ENCODE measurements at regions not wholly inside any gene's neighbourhood (a gene's known extent, or its start where the extent isn't known, plus 50 kb on each side); places are given as distances from the start of the nearest gene placed in this dataset.

GRCh38 chr15:96585484-96586386, 255.2 kb downstream of the NR2F2 start:
- H3K79me2 ChIP-seq (ENCODE audit: insufficient read depth, low read length) = no peaks in the 10 kb centered on the region
- H3K27ac ChIP-seq (ENCODE audit: extremely low read length, insufficient read depth, low read length) = no peak overlapping the region
- CTCF ChIA-PET (ENCODE audit: low intra/inter-chr PET ratio, low total read pairs) = no interaction called here
- no peak for ATAC-seq
- no peak overlapping the region for H2AFZ ChIP-seq (ENCODE audit: low read length)
- H3K27me3 ChIP-seq (ENCODE audit: control insufficient read depth in 1 of 2, insufficient read depth in 2 of 2, low read length in 2 of 2) = no peaks in the 10 kb centered on the region; a peak in 1 of 5 replicates
- 39% methylated on average over 9 of the region's 9 CpGs for WGBS (ENCODE audit: low lambda C conversion rate)
- no peaks in the 10 kb centered on the region for H4K20me1 ChIP-seq (ENCODE audit: insufficient read depth, low read length)
- no peaks in the 10 kb centered on the region for H3K9me3 ChIP-seq (ENCODE audit: low read length)
- no peak for TF ChIP-seq CENPT (CRISPR knock-in tag; IDR thresholded peaks at IDR 0.05; ENCODE audit: low read depth)
- no peak for TF ChIP-seq MTF2 (CRISPR knock-in tag; IDR thresholded peaks at IDR 0.05; ENCODE audit: borderline replicate concordance)
- peak; percentile 16; the same call in 1 of the 2 replicates for TF ChIP-seq PATZ1 (CRISPR knock-in tag; IDR thresholded peaks at IDR 0.05)
- H3K4me2 ChIP-seq (ENCODE audit: low read depth, low read length) = no peak overlapping the region
- POLR2A ChIA-PET = no interaction called here
- no peaks in the 10 kb centered on the region for H3K4me1 ChIP-seq (ENCODE audit: insufficient read depth, low read length)
- FAIRE-seq = no peak
- H3K4me3 ChIP-seq (replicated peaks in 1 of 3; ENCODE audit: insufficient read depth in 1 of 3, low read depth in 2 of 3, low read length in 3 of 3) = no peak overlapping the region
- in situ Hi-C loops (cut with HindIII; ENCODE audit: extremely low pct_ligation_motif_present, low pct_unique_long_range_greater_than_20kb) (no loop called here), intact Hi-C loops (cut with micrococcal nuclease; ENCODE audit: unreplicated experiment) (loop anchor here (2.0 to 10.0 kb wide), 2 partner anchors 261 to 1327 kb away; no protein-coding TSS in a partner anchor)
- no peaks in the 10 kb centered on the region for H3K36me3 ChIP-seq (replicated peaks in 1 of 2; ENCODE audit: control insufficient read depth in 1 of 2, insufficient read depth in 2 of 2, low read length in 2 of 2)
- H3K9ac ChIP-seq (ENCODE audit: insufficient read depth, low read depth, low read length) = no peak overlapping the region
- no peak for DNase-seq (ENCODE audit: low spot score)
- BruUV-seq (replicated peaks) = no TSS peak

GRCh38 chr15:96586901-96587300, 256.4 kb downstream of the NR2F2 start:
- intact Hi-C loops (cut with micrococcal nuclease; ENCODE audit: unreplicated experiment) (loop anchor here (10.0 kb wide), 1 partner anchor 262 kb away; no protein-coding TSS in a partner anchor), in situ Hi-C loops (cut with HindIII; ENCODE audit: extremely low pct_ligation_motif_present, low pct_unique_long_range_greater_than_20kb) (no loop called here)
- Histone ChIP-seq H3K4me1 (ENCODE audit: insufficient read depth, low read length) (no peaks in the 10 kb centered on the region), H3K27me3 (ENCODE audit: control insufficient read depth in 1 of 2, insufficient read depth in 2 of 2, low read length in 2 of 2) (no peaks in the 10 kb centered on the region; a peak in 1 of 5 replicates), H3K9ac (ENCODE audit: insufficient read depth, low read depth, low read length) (no peak overlapping the region), H3K4me3 (replicated peaks in 1 of 3; ENCODE audit: insufficient read depth in 1 of 3, low read depth in 2 of 3, low read length in 3 of 3) (no peak overlapping the region), H3K27ac (ENCODE audit: extremely low read length, insufficient read depth, low read length) (no peak overlapping the region), H3K36me3 (replicated peaks in 1 of 2; ENCODE audit: control insufficient read depth in 1 of 2, insufficient read depth in 2 of 2, low read length in 2 of 2) (no peaks in the 10 kb centered on the region), H3K4me2 (ENCODE audit: low read depth, low read length) (no peak overlapping the region), H2AFZ (ENCODE audit: low read length) (no peak overlapping the region), H3K9me3 (ENCODE audit: low read length) (no peaks in the 10 kb centered on the region), H3K79me2 (ENCODE audit: insufficient read depth, low read length) (no peaks in the 10 kb centered on the region), H4K20me1 (ENCODE audit: insufficient read depth, low read length) (no peaks in the 10 kb centered on the region)
- no peak for ATAC-seq
- ChIA-PET POLR2A (no interaction called here), CTCF (ENCODE audit: low intra/inter-chr PET ratio, low total read pairs) (no interaction called here)
- BruUV-seq (replicated peaks) = no TSS peak
- WGBS (ENCODE audit: low lambda C conversion rate) = 49% methylated on average over 4 of the region's 4 CpGs
- FAIRE-seq = no peak
- DNase-seq (ENCODE audit: low spot score) = no peak
- TF ChIP-seq ZNF660 (CRISPR knock-in tag; IDR thresholded peaks at IDR 0.05; ENCODE audit: borderline replicate concordance, low read depth) = no peak
- TF ChIP-seq ZNF782 (CRISPR knock-in tag; IDR thresholded peaks at IDR 0.05; ENCODE audit: borderline replicate concordance) = no peak
- TF ChIP-seq JUND (CRISPR knock-in tag; IDR thresholded peaks at IDR 0.05) = no peak
- no peak for TF ChIP-seq ZIK1 (CRISPR knock-in tag; IDR thresholded peaks at IDR 0.05; ENCODE audit: borderline replicate concordance, low read depth)
- TF ChIP-seq ZNF432 (CRISPR knock-in tag; IDR thresholded peaks at IDR 0.05; ENCODE audit: borderline replicate concordance) = no peak
- TF ChIP-seq E2F5 (CRISPR knock-in tag; conservative IDR thresholded peaks at IDR 0.05) = no peak
- TF ChIP-seq SAP130 (CRISPR knock-in tag; IDR thresholded peaks at IDR 0.05; ENCODE audit: low read depth) = no peak
- TF ChIP-seq RELA (CRISPR knock-in tag; IDR thresholded peaks at IDR 0.05) = no peak
- no peak for TF ChIP-seq CTCF (CRISPR knock-in tag; IDR thresholded peaks at IDR 0.05)

Data from HepG2 (cell line).